GM23338 (cell line): ENCODE measurements at regions not wholly inside any gene's neighbourhood (a gene's known extent, or its start where the extent isn't known, plus 50 kb on each side); places are given as distances from the start of the nearest gene placed in this dataset.

ENCODE experiments used
- ATAC-seq: fragments of 200-7000 bp; cut with Tn5 transposase; 3 replicates; pipeline ENCODE4 v1.9.1; 2020
- DNase-seq: peaks from one replicate; pipeline ENCODE4 v3.0.0-alpha.2; 2015; ENCODE audit warnings: low spot score
- H2AFZ ChIP-seq: fragments of 200-600 bp; sonication (generic); 2 replicates; pipeline ENCODE4 v1.8.0; 2016; ENCODE audit warnings: antibody characterized with exemption, mild to moderate bottlenecking, moderate library complexity
- H3F3A ChIP-seq: fragments of 200-600 bp; sonication (generic); replicated peaks from 2 replicates; pipeline ENCODE4 v1.8.0; 2017; ENCODE audit warnings: antibody characterized with exemption, mixed run types, low read depth
- H3K27ac ChIP-seq: fragments of 200-600 bp; sonication (generic); 2 replicates; pipeline ENCODE4 v1.6.1; 2016; ENCODE audit warnings: low read depth
- H3K27me3 ChIP-seq: fragments of 200-600 bp; sonication (generic); 2 replicates; pipeline ENCODE4 v1.8.0; 2016; ENCODE audit warnings: mild to moderate bottlenecking, mixed run types, moderate library complexity; ENCODE audit not compliant: insufficient read depth
- H3K36me3 ChIP-seq: fragments of 200-600 bp; sonication (generic); 2 replicates; pipeline ENCODE4 v1.8.0; 2016; ENCODE audit warnings: mild to moderate bottlenecking; ENCODE audit not compliant: insufficient read depth
- H3K4me1 ChIP-seq: fragments of 200-600 bp; sonication (generic); 2 replicates; pipeline ENCODE4 v1.8.0; 2016; ENCODE audit warnings: mild to moderate bottlenecking, moderate library complexity; ENCODE audit not compliant: insufficient read depth
- H3K4me2 ChIP-seq: fragments of 200-600 bp; sonication (generic); 2 replicates; pipeline ENCODE4 v1.7.1; 2017; ENCODE audit warnings: mixed run types
- H3K4me3 ChIP-seq: fragments of 200-600 bp; sonication (generic); 2 replicates; pipeline ENCODE4 v1.6.1; 2016; ENCODE audit warnings: mixed run types
- H3K79me2 ChIP-seq: fragments of 200-600 bp; sonication (generic); replicated peaks from 2 replicates; pipeline ENCODE4 v1.8.0; 2017; ENCODE audit warnings: mild to moderate bottlenecking; ENCODE audit not compliant: insufficient read depth
- H3K9me2 ChIP-seq: fragments of 200-600 bp; sonication (generic); 2 replicates; pipeline ENCODE4 v1.8.0; 2017; ENCODE audit not compliant: insufficient read depth
- H4K20me1 ChIP-seq: fragments of 200-600 bp; sonication (generic); replicated peaks from 2 replicates; pipeline ENCODE4 v1.8.0; 2017; ENCODE audit warnings: mild to moderate bottlenecking; ENCODE audit not compliant: insufficient read depth
- H3K27ac Mint-ChIP-seq: 2 replicates; pipeline ENCODE4 v1.8.0; 2020; ENCODE audit warnings: inconsistent platforms, mild to moderate bottlenecking, moderate library complexity, mixed read lengths
- H3K27me3 Mint-ChIP-seq: 3 replicates; pipeline ENCODE4 v1.8.0; 2022; ENCODE audit warnings: low read depth, mild to moderate bottlenecking, moderate library complexity, mixed read lengths, inconsistent platforms; ENCODE audit not compliant: insufficient read depth, poor library complexity
- H3K36me3 Mint-ChIP-seq: 3 replicates; pipeline ENCODE4 v1.8.0; 2021; ENCODE audit warnings: low read depth, mild to moderate bottlenecking, inconsistent platforms, moderate library complexity, mixed read lengths
- H3K4me1 Mint-ChIP-seq: 3 replicates; pipeline ENCODE4 v1.8.0; 2020; ENCODE audit warnings: mild to moderate bottlenecking, inconsistent platforms, mixed read lengths
- H3K4me3 Mint-ChIP-seq: 3 replicates; pipeline ENCODE4 v1.8.0; 2021; ENCODE audit warnings: moderate library complexity, mild to moderate bottlenecking, inconsistent platforms, mixed read lengths
- H3K9me3 Mint-ChIP-seq: 3 replicates; pipeline ENCODE4 v1.8.0; 2020; ENCODE audit warnings: moderate library complexity, mild to moderate bottlenecking, inconsistent platforms, mixed read lengths
- CTCF ChIP-seq, 2 experiments: fragments of 200-600 bp in 1 of 2; sonication (generic) in 1 of 2; conservative IDR thresholded peaks; 2 replicates each; pipeline versions ENCODE4 v1.5.1 to v1.6.1; 2016 to 2017; ENCODE audit warnings: antibody characterized with exemption in 2 of 2, low read depth in 2 of 2, mild to moderate bottlenecking in 2 of 2, moderate library complexity in 1 of 2
- ETS1 ChIP-seq: IDR thresholded peaks from 2 replicates; pipeline ENCODE4 v1.6.1; 2016; ENCODE audit warnings: antibody characterized with exemption
- EZH2phosphoT487 ChIP-seq: fragments of 200-600 bp; sonication (generic); IDR thresholded peaks from one replicate; pipeline ENCODE4 v1.8.1; 2018; ENCODE audit warnings: antibody characterized with exemption; ENCODE audit not compliant: unreplicated experiment
- STAT1 ChIP-seq: IDR thresholded peaks from one replicate; pipeline ENCODE4 v1.6.1; 2016; ENCODE audit warnings: antibody characterized with exemption; ENCODE audit not compliant: unreplicated experiment
- ZNF331 ChIP-seq: fragments of 250-450 bp; sonication (Bioruptor Pico); IDR thresholded peaks from 2 replicates; pipeline ENCODE4 v1.5.0; 2020; ENCODE audit warnings: low read depth, mild to moderate bottlenecking, moderate library complexity
- ZNF462 ChIP-seq: fragments of 250-450 bp; sonication (Bioruptor Pico); IDR thresholded peaks from 2 replicates; pipeline ENCODE4 v1.5.0; 2020; ENCODE audit warnings: mild to moderate bottlenecking, moderate library complexity

- no peak for TF ChIP-seq ETS1
Measured at GRCh38 chr16:17899141-17899540, 428.4 kb upstream of the XYLT1 start (continued).

- Histone ChIP-seq H3K4me2 (no peak overlapping the region), H3K27ac (no peak overlapping the region), H3K4me1 (no peaks in the 10 kb centered on the region), H3K9me2 (no peaks in the 10 kb centered on the region), H3F3A (no peaks in the 10 kb centered on the region), H3K27me3 (no peaks in the 10 kb centered on the region), H3K79me2 (no peaks in the 10 kb centered on the region), H2AFZ (no peak overlapping the region), H3K36me3 (no peaks in the 10 kb centered on the region), H3K4me3 (no peak overlapping the region), H4K20me1 (no peaks in the 10 kb centered on the region)
- TF ChIP-seq EZH2phosphoT487 = no peak
- no peak for TF ChIP-seq ZNF462 (CRISPR knock-in tag)
- TF ChIP-seq CTCF (conservative IDR thresholded peaks at IDR 0.05; ENCODE audit: low read depth in 2 of 2) = no peak
- TF ChIP-seq STAT1 = no peak
- TF ChIP-seq ZNF331 (CRISPR knock-in tag) = no peak
- ATAC-seq (no peak), DNase-seq (no peak)
- H3K4me3 Mint-ChIP-seq = no peak overlapping the region
- no peaks in the 10 kb centered on the region for H3K36me3 Mint-ChIP-seq
- no peak overlapping the region for H3K27ac Mint-ChIP-seq
- peaks cover 3% of the 10 kb centered on the region; the same call in 1 of the 3 replicates for H3K9me3 Mint-ChIP-seq
- peaks cover 7% of the 10 kb centered on the region for H3K4me1 Mint-ChIP-seq
- H3K27me3 Mint-ChIP-seq = no peaks in the 10 kb centered on the region
Measured at GRCh38 chr16:17887963-17888362, 417.2 kb upstream of the XYLT1 start.
